Right lobe of liver (tissue), 6 donors: ENCODE measurements at regions not wholly inside any gene's neighbourhood (a gene's known extent, or its start where the extent isn't known, plus 50 kb on each side); places are given as distances from the start of the nearest gene placed in this dataset.

Source experiments
- ATAC-seq, 4 donors: fragments of 200-7000 bp; cut with Tn5 transposase; one replicate each; pipeline ENCODE4 v1.9.1; 2020; ENCODE audit warnings: mild to moderate bottlenecking in 4 of 4, moderate library complexity in 4 of 4
- DNase-seq, 3 donors: peaks; one replicate each; pipeline ENCODE4 v3.0.0-alpha.2; 2020
- H3K27ac ChIP-seq, 3 donors: fragments of 200-600 bp; one replicate each; pipeline ENCODE4 v1.8.0; 2022
- H3K27me3 ChIP-seq, 2 donors: fragments of 200-600 bp; one replicate each; pipeline ENCODE4 v1.8.0; 2022
- H3K36me3 ChIP-seq, 4 donors: fragments of 200-600 bp; sonication (generic) in 1 of 4; one replicate each; pipeline versions ENCODE4 v1.5.1 to v1.8.0; 2017 to 2022; ENCODE audit warnings: control low read depth in 1 of 4
- H3K4me1 ChIP-seq, 4 donors: fragments of 200-600 bp; sonication (generic) in 1 of 4; one replicate each; pipeline versions ENCODE4 v1.5.1 to v1.8.0; 2017 to 2022; ENCODE audit warnings: control low read depth in 1 of 4
- H3K4me3 ChIP-seq, 3 donors: fragments of 200-600 bp; one replicate each; pipeline ENCODE4 v1.8.0; 2022
- H3K9me3 ChIP-seq, 4 donors: fragments of 200-600 bp; sonication (generic) in 1 of 4; one replicate each; pipeline versions ENCODE4 v1.5.1 to v1.8.0; 2017 to 2022; ENCODE audit warnings: control low read depth in 1 of 4
- POLR2A ChIP-seq: fragments of 450-650 bp; IDR thresholded peaks from one replicate; pipeline ENCODE4 v1.6.1; 2017; ENCODE audit warnings: antibody characterized with exemption, mild to moderate bottlenecking
- WGBS: methylation state at CpG from one replicate; pipeline ENCODE4 v1.1.6; 2018; ENCODE audit warnings: low coverage, low lambda C conversion rate; ENCODE audit not compliant: insufficient coverage; ENCODE audit errors: missing lambda C conversion rate; 5-methylcytosine and 5-hydroxymethylcytosine counted together
- intact Hi-C, 2 donors: fragments of 100-400 bp; cut with DNase I; formaldehyde crosslinking; loops; one replicate each; pipeline versions ENCODE4 v1.11.2 to v1.14.1; 2022
- TF ChIP-seq, protein P1 (sequence below), 4 donors: fragments of 200-600 bp in 3 of 4; fragments of 450-650 bp in 1 of 4; IDR thresholded peaks; one replicate each; pipeline versions ENCODE4 v1.5.1 to v1.8.0; 2016 to 2022; ENCODE audit warnings: antibody characterized with exemption in 4 of 4, mild to moderate bottlenecking in 2 of 4
- donor health status: DM: no; HTN: yes; CAD: no.
- donor health status: DM: no; HTN: no; CAD: no.
- donor health status: DM: no; HTN: no; CAD: no.
- donor health status: DM: no; HTN: yes; CAD: no.
- donor health status: DM: no; HTN: yes; CAD: no.

GRCh38 chr18:56475250-56475649 lies 163.1 kb downstream of the TXNL1 start:
- ATAC-seq (no peak), DNase-seq (no peak)
- Histone ChIP-seq H3K9me3 (no peaks in the 10 kb centered on the region), H3K27me3 (no peaks in the 10 kb centered on the region), H3K27ac (no peak overlapping the region), H3K36me3 (no peaks in the 10 kb centered on the region), H3K4me3 (no peak overlapping the region), H3K4me1 (no peaks in the 10 kb centered on the region)
- intact Hi-C loops, result no loop called here
- TF ChIP-seq, protein P1, sequence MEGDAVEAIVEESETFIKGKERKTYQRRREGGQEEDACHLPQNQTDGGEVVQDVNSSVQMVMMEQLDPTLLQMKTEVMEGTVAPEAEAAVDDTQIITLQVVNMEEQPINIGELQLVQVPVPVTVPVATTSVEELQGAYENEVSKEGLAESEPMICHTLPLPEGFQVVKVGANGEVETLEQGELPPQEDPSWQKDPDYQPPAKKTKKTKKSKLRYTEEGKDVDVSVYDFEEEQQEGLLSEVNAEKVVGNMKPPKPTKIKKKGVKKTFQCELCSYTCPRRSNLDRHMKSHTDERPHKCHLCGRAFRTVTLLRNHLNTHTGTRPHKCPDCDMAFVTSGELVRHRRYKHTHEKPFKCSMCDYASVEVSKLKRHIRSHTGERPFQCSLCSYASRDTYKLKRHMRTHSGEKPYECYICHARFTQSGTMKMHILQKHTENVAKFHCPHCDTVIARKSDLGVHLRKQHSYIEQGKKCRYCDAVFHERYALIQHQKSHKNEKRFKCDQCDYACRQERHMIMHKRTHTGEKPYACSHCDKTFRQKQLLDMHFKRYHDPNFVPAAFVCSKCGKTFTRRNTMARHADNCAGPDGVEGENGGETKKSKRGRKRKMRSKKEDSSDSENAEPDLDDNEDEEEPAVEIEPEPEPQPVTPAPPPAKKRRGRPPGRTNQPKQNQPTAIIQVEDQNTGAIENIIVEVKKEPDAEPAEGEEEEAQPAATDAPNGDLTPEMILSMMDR (IDR thresholded peaks at IDR 0.05), result no peak
- no peak for TF ChIP-seq POLR2A
- 83% methylated on average over 2 of the region's 2 CpGs for WGBS

DNA sequence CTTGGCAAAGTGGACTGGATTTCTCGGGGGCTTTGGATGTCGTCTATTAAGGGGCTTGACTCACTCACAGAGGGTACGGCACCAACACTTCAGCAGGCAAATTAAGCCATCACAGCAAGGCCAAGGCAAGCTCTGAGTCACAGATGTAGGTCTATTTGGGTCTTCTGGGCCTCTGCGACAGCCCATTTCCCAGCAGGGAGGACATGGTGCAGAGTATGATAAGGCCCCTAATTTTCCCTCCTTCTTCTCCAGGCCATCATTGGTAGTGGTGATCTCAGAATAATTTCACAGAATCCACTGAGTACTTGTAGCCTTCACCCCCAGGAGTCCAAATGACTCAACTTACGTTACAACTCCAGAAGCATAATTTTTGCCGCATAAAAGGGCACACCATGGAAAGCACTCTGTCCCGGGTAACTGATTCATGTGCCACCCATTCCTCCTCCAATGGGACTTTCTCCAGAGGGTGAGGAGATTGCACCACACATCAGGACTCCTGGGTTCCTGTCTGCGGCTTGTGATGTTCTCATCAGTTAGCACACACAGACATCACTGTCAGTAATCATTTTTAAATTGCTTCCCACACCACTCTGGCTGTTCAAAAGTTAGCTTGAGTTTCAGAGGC lies 164.9 kb downstream of the TXNL1 start:
- H3K27ac ChIP-seq, result no peak overlapping the region

GRCh38 chr18:56470406-56471351 lies 167.7 kb downstream of the TXNL1 start:
- intact Hi-C loops, result no loop called here
- ATAC-seq (no peak), DNase-seq (no peak)
- Histone ChIP-seq H3K4me1 (no peaks in the 10 kb centered on the region), H3K9me3 (no peaks in the 10 kb centered on the region), H3K36me3 (no peaks in the 10 kb centered on the region), H3K4me3 (no peak overlapping the region), H3K27me3 (no peaks in the 10 kb centered on the region), H3K27ac (no peak overlapping the region)
- 58% methylated on average over 5 of the region's 5 CpGs for WGBS
- TF ChIP-seq POLR2A, result no peak
- TF ChIP-seq, protein P1 (IDR thresholded peaks at IDR 0.05), result no peak

More for the DNA sequence above, 164.9 kb downstream of the TXNL1 start:
- DNase-seq (no peak), ATAC-seq (no peak)
- no peak for TF ChIP-seq POLR2A
- TF ChIP-seq, protein P1 (IDR thresholded peaks at IDR 0.05), result no peak
- H3K36me3 ChIP-seq, result no peaks in the 10 kb centered on the region
- 87% methylated on average over 5 of the region's 8 CpGs for WGBS
- no peak overlapping the region for H3K4me3 ChIP-seq
- intact Hi-C loops, result no loop called here
- H3K9me3 ChIP-seq, result no peaks in the 10 kb centered on the region
- no peaks in the 10 kb centered on the region for H3K4me1 ChIP-seq
- no peaks in the 10 kb centered on the region for H3K27me3 ChIP-seq

- ATAC-seq, result no peak
- WGBS, result 65% methylated on average over 4 of the region's 4 CpGs
- DNase-seq, result no peak
- no peaks in the 10 kb centered on the region for H3K27me3 ChIP-seq
- no peaks in the 10 kb centered on the region for H3K9me3 ChIP-seq
- H3K27ac ChIP-seq, result no peak overlapping the region
- no peaks in the 10 kb centered on the region for H3K36me3 ChIP-seq
- no peak overlapping the region for H3K4me3 ChIP-seq
- no peaks in the 10 kb centered on the region for H3K4me1 ChIP-seq
- TF ChIP-seq, protein P1 (IDR thresholded peaks at IDR 0.05), result no peak
- TF ChIP-seq POLR2A, result no peak
- intact Hi-C loops, result no loop called here
These were observed 168.8 kb downstream of the TXNL1 start for GRCh38 chr18:56469582-56469981.
